ENCODE measurements at regions not wholly inside any gene's neighbourhood (a gene's known extent, or its start where the extent isn't known, plus 50 kb on each side); places are given as distances from the start of the nearest gene placed in this dataset.

DNA sequence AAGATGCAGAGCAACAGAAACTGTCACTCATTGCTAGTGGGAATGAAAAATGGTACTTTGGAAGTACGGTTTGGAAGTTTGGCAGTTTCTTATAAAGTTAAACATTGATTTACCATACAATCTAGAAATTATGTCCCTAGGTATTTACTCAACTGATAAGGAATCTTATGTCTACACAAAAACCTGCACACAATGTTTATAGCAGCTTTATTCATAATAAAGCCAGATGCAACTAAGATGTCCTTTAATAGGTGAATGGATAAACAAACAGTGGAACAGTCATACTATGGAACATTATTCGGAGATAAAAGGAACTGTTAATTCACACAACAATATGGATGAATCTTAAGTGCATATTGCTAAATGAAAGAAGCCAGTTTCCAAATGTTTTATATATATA is 96.2 kb upstream of the SIRPA start:
- Histone ChIP-seq H3K4me3 (replicated peaks in 1 of 3; ENCODE audit: insufficient read depth in 1 of 3, low read depth in 1 of 3, low read length in 3 of 3) (no peak overlapping the region), H3K9ac (replicated peaks; ENCODE audit: extremely low read depth, insufficient read depth, low read length) (no peak overlapping the region), H3K9me1 (replicated peaks; ENCODE audit: control insufficient read depth, extremely low read depth, insufficient read depth, low read length) (no peaks in the 10 kb centered on the region), H3K4me1 (ENCODE audit: control insufficient read depth, extremely low read depth, insufficient read depth, low read length) (peaks cover 13% of the 10 kb centered on the region), H3K9me3 (replicated peaks; ENCODE audit: control insufficient read depth, insufficient read depth, low read length) (no peaks in the 10 kb centered on the region), H3K79me2 (ENCODE audit: control insufficient read depth, insufficient read depth, low read length) (no peaks in the 10 kb centered on the region), H3K27ac (ENCODE audit: insufficient read depth, low read depth, low read length) (no peak overlapping the region), H4K20me1 (replicated peaks; ENCODE audit: control insufficient read depth, extremely low read depth, insufficient read depth, low read length) (no peaks in the 10 kb centered on the region), H3K36me3 (ENCODE audit: control insufficient read depth in 2 of 2, extremely low read depth in 1 of 2, insufficient read depth in 2 of 2, low read length in 2 of 2) (no peaks in the 10 kb centered on the region), H3K27me3 (ENCODE audit: control insufficient read depth in 2 of 2, insufficient read depth in 2 of 2, low read length in 2 of 2) (peaks cover 7 to 9% of the 10 kb centered on the region in 2 experiments), H3K4me2 (ENCODE audit: insufficient read depth, low read length) (no peak overlapping the region), H2AFZ (ENCODE audit: low read depth, low read length) (no peak overlapping the region)
- ChIA-PET CTCF (interaction anchor here (1.1 to 2.2 kb wide), 6 partner anchors 12 to 373 kb away, joined by 3 to 14 read pairs (median 4); no protein-coding TSS in a partner anchor), POLR2A (no interaction called here)
- dilution Hi-C loops (cut with MboI; ENCODE audit: extremely low pct_ligation_motif_present, low sequenced_read_pairs) (no loop called here), intact Hi-C loops (cut with micrococcal nuclease) (no loop called here)
- TF ChIP-seq, protein P1, sequence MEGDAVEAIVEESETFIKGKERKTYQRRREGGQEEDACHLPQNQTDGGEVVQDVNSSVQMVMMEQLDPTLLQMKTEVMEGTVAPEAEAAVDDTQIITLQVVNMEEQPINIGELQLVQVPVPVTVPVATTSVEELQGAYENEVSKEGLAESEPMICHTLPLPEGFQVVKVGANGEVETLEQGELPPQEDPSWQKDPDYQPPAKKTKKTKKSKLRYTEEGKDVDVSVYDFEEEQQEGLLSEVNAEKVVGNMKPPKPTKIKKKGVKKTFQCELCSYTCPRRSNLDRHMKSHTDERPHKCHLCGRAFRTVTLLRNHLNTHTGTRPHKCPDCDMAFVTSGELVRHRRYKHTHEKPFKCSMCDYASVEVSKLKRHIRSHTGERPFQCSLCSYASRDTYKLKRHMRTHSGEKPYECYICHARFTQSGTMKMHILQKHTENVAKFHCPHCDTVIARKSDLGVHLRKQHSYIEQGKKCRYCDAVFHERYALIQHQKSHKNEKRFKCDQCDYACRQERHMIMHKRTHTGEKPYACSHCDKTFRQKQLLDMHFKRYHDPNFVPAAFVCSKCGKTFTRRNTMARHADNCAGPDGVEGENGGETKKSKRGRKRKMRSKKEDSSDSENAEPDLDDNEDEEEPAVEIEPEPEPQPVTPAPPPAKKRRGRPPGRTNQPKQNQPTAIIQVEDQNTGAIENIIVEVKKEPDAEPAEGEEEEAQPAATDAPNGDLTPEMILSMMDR (IDR thresholded peaks at IDR 0.05; ENCODE audit: extremely low read depth in 1 of 2, insufficient read depth in 1 of 2, low read depth in 1 of 2, low read length in 2 of 2) = no peak
- no peak for TF ChIP-seq POLR2AphosphoS5 (IDR thresholded peaks at IDR 0.05; ENCODE audit: insufficient read depth, low read depth, low read length)
- TF ChIP-seq MYC (IDR thresholded peaks at IDR 0.05; ENCODE audit: low read depth, low read length) = no peak
- no peak for TF ChIP-seq EZH2 (IDR thresholded peaks at IDR 0.05; ENCODE audit: borderline replicate concordance, low read depth, low read length, severe bottlenecking)
- no peak for TF ChIP-seq FOS (IDR thresholded peaks at IDR 0.05; ENCODE audit: borderline replicate concordance, insufficient read depth, low read length)
- TF ChIP-seq, protein P2, sequence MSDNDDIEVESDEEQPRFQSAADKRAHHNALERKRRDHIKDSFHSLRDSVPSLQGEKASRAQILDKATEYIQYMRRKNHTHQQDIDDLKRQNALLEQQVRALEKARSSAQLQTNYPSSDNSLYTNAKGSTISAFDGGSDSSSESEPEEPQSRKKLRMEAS (IDR thresholded peaks at IDR 0.05; ENCODE audit: insufficient read depth, insufficient read length) = no peak
- no TSS peak for BruUV-seq (replicated peaks)
- DNase-seq (ENCODE audit: low read depth, low spot score) (no peak), FAIRE-seq (no peak)

Data from endothelial cell of umbilical vein (primary cell).